ENCODE measurements at regions not wholly inside any gene's neighbourhood (a gene's known extent, or its start where the extent isn't known, plus 50 kb on each side); places are given as distances from the start of the nearest gene placed in this dataset.
"Not testable (repeated sequence)": the region's sequence is repeated elsewhere in the genome, so short reads cannot be mapped to it uniquely, and the experiment has no call there.

DNA sequence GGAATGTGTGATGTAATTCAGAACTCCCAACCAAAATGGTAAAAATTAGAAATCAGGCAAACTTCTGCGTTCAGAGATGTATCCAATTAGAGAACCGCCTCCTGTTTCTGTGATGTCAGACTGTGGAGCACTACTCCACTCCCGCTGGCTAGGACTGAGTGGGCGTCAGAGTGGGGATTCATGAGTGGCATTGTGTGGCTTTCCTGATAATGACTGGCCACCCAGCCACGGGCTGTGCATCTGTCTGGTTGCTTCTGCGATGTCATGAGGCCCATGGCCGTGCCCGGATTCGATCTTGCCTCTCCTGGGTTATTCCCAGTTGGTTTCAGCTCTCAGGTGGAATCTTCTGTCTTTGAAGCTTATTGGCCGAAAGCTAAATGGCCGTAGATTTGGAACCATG is 87.1 kb upstream of the KCNA1 start:
- DNase-seq: no peak

DNA sequence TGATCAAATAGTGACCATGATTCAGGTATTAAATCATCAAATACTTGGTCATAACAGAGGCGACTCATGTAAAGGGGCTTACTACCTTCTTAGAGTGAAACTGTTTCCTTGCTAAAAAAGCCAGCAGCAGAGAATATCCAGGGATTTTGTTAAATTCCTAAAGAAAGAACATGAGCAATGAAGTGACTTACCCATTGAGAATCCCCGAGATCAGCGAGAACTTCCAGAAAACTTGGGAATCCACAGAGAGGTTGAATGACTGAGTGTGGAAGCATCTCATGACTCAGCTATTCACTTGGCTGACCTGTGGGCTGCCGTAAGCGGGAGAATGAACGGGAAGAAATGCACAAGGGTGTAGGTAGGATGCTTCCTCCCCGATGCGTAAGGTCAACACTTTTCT is 85.3 kb upstream of the KCNA1 start:
- no peak for DNase-seq

DNA sequence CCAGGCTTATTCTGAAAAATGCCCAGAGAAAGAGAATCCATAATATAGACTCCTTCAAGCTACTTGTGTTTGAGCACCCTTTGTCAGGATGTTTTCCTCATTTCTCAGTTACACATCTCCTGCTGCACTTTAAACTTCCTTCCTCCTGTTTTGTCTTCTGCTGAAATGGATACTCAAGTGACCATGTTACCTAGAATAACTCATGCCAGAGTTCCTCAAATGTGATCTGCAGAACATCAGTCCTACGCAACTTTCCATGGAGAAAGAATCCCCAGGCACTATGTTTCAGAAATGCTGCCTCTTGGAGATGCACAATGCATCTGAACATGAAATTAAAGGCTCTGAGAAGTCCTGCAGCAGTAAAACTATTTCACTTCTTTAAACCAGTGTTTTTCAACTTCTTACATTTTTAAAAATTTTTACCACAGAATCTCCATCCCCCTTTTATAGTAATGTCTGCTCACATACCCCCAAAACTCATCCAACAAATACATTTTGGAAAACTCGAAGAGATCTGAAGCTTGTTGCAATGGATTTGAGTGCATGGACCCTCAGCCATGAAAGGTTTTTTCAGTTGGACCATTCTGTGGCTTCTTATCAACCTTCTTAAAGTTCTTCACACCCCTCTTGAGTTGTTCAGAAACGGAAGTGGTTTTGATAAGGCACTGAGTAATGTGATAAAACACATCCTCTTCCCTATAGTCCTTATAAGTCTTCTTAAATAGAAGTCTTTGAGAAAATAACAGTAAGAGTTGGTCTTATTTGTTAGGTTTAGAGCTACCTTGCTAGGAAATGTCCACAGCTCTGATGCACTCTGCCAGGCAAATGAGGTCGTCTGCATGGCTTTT is 84.5 kb upstream of the KCNA1 start:
- DNase-seq: no peak

DNA sequence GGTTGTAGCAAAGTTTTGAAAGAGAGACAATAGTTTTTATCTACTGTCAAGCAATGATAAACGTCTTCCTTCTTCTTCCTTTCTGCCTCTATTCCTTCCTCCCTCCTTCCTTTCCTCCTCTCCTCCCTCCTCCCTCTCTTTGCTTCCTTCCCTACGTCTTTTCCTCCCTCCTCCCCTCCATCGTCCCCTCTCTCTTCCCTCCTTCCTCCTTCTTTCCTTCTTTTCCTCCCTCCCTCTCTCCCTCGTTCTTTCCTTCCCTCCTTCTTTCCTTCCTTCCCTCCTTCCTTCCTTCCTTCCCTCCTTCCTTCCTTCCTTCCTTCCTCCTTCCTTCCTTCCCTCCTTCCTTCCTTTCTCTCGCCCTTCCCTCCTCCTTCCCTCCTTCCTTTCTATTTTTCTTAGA is 82.8 kb upstream of the KCNA1 start:
- no peak for DNase-seq

DNA sequence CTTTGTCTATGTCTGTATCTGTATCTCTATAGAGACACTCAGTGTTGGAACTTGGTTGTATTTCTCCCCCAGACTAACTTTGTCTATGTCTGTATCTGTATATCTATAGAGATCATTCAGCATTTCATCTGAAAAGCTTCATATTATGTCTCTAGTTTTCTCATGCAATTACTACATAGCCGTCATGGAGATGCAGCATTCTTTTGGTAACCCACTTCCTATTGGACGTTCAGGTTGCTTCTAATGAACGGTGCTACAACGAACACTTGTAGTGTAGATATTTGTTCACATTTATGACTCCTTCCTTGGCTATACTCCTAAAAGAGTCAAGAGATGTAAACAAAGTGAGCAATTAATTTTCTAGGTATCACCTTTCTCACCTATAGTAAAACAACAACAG is 81.5 kb upstream of the KCNA1 start:
- DNase-seq: no peak

DNA sequence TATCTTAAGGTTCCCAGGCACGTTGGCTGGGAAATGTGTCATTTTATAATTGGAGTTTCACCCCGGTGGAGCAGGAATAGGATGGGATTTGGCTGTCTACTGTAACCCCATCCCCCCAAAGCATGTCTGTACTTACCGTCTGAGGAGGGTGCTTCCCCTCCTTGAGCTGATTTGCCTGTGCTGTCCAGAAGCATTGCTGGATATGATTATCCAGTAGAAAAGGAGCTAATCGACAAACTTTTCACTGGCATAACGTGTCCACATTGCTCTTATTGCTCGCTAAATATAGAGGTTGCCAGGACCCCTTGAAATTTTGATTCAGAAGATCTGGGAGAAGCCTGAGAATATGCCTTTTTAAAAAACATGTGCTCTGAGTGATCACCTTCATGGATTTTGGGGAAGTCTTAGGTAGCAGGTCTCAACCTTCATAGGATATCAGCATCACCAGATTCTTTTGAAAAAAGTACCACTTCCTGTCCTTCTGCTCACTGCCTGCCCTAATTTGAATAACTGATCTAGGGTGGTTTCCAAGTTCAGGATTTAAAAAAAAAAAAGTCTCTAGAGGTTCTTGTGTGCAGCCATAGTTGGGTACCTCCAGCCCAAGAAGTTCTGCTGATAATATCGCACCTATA is 80.4 kb upstream of the KCNA1 start:
- no peak for DNase-seq

DNA sequence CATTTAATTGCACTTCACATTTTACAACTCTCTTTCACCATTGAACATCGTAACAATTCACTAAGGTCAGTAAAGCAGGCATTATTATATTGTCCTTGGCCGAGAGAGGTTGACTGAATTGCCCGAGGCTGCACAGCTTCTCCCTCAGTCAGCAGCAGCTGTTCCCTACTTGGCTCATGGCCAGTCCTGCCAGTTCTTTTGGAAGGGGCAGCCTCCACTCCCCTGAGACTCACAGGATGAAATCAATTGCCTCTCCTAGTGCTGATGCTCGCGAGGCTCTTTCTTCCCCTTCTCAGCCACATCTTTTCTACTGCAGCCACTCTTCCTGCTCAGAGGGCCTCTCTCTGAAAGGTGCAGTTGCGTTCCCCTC is 79.9 kb upstream of the KCNA1 start:
- DNase-seq: no peak

DNA sequence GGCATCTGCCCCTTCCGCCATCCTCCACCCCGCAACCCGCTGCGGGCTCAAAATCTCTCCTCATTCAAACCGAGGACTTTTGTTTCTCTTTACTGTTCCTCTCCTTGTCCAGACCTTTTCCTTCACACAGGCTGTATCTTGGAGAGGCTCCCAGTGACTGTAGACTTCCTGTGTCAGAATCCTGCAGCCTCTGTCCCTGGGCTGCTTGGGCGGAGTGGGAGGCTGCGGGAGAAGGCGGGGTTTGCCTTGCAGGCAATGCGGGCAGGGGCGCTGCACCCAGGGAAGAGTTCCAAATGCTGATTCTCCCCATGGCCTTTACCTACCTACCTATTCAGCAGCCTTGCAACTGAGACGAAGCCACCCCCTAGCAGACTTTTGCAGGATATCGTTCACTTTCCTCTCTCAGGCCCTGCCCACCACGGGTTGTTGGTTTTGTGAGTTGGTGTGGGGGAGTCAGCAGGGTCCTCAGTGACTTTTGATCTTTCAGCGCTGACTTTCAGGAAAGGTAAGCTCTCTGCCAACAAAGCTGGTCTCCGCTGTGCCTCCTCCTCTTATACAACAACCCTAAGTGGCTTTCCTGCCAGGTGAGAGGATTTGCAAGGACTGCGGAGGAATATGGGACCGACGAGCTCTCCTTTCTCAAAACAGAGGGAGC is 79.0 kb upstream of the KCNA1 start:
- DNase-seq: no peak

DNA sequence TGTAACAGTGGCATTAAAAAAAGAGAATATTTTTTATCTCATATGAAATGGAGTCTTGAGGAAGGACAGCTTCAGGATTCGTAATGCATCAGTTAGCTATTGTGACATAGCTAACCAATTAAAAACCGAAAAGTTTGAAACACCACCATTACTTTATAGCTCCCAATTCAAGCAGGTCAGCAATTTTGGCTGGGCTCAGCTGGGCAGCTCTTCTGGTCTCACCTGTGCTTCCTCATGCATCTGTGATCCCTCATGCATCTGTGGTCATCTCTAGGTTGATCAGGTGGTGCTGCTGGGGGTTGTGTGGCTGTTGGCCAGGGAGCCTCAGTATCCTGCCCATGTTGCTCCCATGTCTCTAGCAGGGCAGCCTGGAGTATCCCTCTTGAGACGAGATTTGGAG is 76.7 kb upstream of the KCNA1 start:
- DNase-seq: no peak

DNA sequence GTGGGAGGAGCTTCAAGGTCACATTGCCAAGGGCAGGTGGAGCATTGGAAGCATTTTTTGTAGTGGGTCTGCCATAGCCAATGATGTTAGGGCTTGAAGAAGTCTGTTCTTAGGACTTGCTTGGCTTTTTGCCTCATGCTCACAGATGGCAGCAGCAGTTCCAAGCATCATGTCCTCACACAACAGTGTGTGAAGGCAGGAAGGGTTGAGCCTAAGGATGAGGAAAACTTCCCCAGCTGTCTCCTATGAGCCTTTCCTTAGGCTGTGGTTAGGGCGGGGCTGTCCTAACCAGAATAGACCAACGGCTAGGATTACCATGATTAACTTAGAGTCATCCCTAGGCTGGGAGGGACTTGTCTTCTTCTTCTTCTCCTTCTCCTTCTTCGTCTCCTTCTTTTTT is 76.2 kb upstream of the KCNA1 start:
- DNase-seq: no peak

DNA sequence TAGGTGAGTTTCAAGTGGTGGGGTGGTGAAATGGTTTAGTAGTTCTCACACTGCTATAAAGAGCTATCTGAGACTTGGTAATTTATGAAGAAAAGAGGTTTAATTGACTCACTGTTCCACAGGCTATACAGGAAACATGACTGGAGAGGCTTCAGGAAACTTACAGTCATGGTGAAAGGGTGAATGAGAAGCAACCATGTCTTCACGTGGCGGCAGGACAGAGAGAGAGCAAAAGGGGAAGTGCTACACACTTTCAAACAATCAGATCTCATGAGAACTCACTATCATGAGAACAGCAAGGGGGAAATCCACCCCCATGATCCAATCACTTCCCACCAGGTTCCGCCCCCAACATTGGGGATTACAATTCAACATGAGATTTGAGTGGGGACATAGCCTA is 67.3 kb upstream of the KCNA1 start:
- DNase-seq: not testable (repeated sequence)

DNA sequence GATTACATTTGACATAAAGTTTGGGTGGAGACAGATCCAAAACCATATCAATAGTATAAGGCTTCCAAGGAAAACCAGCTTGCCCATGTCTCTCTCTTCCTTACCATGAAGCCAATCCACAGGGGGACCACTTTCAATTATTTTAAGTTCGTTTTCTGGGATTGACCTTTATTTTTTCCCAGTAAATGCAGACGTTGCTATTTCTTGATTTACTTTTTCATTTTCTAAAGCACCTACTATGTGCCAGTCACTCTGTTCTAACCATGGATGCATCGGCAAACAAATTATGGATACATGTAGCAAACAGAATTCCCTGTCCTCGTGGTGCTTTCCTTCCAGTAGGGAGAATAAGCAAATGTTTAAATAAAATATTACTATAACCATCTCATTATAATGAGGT is 65.8 kb upstream of the KCNA1 start:
- no peak for DNase-seq

DNA sequence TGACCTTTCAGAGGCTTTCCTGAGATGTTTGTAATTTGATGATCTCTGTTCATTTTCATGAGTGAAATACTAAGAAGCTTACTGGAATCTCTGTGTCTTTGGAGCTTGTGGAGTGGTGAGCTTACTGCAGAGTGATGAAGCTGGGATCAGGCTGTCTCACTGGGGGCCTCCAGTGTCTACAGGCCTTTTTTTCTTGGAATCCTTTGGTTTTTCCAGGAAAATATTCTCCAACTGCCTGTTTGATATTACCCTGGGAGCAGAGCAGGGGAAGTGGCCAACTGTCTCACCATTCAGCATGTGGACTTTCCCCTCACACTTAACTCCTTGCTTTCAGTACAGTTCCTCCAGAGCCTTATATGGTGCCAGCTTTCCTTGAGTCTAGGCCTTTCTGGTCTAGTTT is 62.0 kb upstream of the KCNA1 start:
- no peak for DNase-seq

DNA sequence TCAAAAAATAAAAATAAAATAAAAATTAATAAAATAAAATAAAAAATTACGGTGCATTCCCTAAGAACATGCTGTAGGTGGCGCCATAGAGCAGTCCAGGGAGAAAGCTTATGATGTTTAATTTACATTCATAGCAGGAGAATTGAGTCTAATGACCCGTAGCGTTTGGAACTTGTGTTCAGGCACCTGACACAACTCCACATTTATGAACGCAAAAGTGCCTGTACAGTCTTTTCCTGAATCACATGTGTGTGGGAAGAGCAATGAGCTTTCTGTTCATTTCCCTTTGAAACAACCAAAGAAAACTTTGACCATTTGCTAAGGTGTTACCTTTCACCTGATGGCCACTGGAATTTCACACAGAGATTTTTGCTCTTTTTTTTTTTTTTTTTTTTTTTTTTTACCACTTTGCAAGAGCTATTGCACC is 60.6 kb upstream of the KCNA1 start:
- DNase-seq: peak; percentile 24

DNA sequence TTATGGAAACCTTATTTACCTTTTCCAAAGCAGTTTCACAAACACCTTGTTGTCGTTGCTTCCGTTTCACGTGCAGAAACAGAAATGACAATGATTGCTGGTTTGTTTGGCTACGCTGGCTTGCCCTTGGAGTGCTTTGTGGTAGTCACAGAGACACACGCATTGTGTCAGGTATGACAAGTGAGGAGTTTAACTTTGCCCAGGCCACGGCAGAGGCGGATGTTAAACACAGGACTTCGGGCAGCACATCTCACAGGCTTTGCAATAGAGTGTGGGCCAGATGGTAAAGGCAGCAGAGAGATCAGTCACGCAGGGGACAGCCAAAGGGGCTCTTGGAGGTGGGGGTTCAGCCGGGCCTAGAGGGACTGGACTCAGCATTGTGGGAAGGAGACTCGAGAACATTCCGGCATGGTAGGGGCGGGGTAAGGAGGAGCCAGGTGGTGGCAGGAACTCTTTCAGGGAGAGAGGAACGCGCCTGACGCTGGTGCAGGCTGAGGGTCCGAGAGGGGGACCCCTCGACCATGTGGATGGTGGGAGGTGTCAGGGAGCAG is 59.8 kb upstream of the KCNA1 start:
- no peak for DNase-seq

DNA sequence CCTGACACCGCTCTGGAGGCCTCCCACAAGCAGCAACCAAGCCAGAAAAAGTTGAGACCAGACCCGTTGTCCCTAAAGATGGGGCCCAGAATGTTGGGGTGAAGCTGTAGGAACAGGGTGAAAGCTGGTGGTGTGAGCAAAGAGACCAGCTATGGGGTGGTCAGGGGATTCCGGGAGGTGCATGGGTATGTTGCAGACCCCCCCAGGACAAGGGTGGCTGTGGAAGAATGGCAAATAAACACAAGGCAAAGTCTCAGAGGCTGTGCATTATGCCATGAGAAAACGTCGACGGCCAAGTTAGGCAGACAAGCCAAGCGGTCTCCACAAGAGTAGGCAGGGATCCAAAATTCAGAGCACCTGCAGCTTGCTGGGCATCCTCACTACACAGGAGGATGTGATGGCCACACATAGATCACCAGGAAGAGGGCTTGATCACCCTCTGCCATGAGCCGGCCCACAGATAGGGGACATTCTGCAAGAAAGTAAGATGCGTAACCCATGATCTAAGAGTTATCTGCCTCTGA is 58.8 kb upstream of the KCNA1 start:
- DNase-seq: no peak

DNA sequence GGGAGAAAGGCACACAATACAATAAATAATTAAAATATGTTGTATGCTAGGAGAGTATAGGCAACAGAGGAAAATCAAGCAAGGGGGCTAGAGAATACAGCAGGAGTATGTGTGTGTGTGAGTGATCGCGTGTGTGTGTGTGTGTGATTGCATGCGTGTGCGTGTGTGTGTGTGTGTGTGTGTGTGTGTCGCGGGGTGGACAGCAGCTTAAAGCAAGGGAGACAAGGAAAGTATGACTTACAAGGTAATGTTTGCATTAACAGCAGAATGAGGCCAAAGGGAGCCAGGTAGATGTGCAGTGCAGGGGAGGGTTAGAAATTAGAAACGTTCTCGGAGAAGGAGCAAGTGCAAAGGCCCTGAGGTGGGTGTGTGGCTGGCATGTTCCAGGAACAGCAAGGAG is 57.4 kb upstream of the KCNA1 start:
- DNase-seq: no peak

DNA sequence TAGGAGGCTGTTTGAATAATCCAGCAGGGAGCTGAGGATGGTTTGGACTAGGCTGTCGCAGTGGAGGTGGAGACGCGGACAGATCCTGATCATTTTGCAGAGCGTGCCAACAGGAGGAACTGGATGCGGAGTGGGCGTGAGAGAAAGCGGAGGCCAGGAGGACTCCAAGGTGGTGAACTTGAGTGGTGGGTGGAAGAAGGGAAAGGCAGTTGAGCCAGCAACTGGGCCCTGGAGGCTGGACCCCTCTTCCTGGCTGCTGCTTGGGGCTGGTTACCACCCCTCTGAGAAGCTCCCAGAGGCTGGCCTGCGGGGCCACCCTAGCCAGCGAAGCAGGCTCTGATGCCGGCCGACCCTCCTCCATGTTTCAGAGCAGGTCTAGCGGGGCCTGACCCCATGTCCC is 56.8 kb upstream of the KCNA1 start:
- no peak for DNase-seq

DNA sequence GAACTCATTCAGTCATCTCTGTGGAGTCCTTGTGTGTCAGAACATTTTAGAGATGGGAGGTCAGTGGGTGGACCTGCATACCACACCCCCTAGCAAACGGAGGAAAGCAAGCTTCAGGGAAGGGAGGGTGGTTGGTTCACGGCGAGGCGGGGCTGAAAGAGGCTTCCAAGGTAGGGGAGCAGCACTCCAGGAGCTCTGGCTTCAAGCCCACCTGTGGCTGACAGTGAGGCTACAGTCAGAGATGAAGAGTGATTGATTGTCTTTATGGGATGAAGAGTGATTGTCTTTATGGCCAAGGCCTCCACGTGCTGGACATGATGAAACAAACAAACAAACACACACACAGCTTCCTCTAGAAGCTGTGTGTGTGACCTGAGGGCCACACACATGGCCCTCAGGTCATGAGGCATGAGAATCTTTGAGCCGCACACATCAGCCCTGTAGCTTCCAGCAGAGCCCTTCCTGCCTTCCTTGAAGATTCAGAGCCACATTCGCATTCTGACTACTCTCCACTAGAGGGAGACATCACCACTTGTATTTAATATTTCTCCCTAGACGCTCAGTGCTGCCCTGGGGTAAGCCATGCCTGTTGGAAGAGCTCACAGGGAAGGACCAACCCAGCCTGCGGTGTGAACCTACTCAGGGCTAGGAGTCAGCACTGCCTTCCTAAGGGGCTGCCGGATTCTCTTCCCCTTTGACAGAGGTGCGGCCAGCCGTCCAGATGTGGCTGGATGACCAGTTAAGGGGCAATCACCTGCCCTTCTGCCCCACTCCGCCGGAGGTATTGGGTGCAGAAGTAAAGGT is 54.4 kb upstream of the KCNA1 start:
- peak; percentile 36 for DNase-seq

DNA sequence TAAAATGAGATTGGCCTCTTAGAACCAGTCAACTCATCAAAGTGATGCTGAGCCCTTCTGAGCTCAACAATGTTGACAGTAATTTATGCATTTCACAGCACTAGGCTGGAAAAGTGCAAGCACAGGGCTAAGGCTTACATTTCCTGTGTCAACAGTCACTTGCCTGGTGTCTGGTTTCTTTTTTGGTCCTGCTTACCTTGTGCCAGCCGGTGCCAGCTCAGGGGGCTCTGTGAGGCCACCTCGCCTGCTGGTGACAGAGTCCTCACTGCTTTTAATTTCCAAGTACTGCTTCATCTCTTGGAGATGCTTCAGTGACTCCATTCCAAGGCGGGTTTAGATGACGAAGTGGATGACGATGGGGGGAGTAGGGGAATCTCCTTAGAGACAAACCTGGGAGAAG is 53.1 kb upstream of the KCNA1 start:
- no peak for DNase-seq

DNA sequence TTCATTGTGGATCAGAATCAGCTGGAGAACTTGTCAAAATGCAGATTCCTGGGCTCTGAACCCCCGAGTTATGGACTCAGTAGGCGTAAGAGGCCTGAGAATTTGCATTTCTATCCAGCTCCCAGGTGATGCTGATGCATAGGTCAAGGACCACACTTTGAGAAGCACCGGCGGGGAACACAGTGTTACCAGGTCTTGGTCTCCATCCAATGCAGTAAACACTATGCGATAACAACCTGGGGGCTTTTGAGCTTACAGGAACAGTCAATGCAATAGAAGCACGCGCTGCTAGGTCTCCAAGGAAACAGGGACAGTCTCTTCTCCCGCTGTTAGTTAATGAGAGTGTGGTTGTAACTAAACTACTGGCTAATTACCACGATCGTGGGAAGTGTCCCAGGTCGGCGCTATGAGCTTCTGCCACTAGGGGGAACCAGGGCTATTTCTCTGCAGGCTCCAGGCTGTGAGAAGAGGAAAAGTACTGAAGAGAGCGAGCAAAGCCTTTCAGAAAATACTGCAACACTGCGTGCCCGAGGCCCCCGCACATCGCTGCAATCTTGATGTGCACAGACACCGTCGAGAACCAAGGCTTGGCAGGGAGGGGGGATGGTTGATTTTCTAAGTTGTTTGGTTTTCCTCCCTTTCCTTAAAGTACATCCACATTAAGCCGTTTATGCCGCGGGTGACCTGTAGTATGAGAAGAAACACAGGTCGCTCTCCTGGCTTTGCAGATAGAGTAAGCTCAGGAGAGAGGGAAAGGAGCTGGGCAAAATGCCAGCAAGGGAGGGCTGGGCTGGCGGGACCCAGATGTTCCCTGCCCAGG is 52.0 kb upstream of the KCNA1 start:
- DNase-seq: peak; percentile 33

DNA sequence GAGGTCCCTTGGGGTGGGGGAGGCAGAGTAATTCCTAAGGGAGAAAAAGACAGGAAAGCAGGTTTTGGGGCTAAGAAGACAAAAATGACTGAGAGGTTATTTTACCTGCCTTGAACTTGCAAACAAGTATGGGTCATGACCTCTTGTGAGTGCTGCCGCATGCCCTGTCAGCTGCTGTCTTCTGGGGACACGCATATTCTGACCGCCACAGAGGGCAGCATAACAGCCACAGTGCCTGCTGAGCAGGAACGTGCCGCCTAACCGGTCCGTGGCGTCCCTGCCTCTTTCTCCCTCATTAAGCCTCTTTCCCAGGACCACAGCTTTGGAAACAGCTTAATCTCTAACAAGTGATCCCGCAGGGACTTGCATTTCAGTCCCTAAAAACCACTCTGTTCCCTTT is 51.3 kb upstream of the KCNA1 start:
- no peak for DNase-seq

Measured in NCI-H510A treated with DMSO at 0.1 percent for 48 hours (cell line).